Endometrium (tissue), 2 donors: ENCODE measurements at regions not wholly inside any gene's neighbourhood (a gene's known extent, or its start where the extent isn't known, plus 50 kb on each side); places are given as distances from the start of the nearest gene placed in this dataset.

Source experiments
- FAIRE-seq: peaks from 2 replicates; lab custom pipeline; 2012; peaks lifted over from hg19 to GRCh38; lab: Jason Lieb, UNC
- donor health status: control.
- donor health status: control.

DNA sequence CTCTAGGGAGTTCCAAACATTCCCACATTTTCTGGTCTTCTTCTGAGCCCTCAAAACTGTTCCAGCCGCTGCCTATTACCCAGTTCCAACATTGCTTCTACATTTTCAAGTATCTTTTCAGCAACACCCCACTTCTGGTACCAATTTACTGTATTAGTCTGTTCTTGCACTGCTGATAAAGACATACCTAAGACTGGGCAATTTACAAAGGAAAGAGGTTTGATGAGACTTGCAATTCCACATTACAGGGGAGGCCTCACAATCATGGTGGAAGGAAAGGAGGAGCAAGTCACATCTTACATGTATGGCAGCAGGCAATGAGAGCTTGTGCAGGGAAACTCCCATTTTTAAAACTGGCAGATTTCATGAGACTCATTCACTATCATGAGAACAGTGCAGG lies 629.1 kb upstream of the NR2F2 start:
- FAIRE-seq, result no peak

DNA sequence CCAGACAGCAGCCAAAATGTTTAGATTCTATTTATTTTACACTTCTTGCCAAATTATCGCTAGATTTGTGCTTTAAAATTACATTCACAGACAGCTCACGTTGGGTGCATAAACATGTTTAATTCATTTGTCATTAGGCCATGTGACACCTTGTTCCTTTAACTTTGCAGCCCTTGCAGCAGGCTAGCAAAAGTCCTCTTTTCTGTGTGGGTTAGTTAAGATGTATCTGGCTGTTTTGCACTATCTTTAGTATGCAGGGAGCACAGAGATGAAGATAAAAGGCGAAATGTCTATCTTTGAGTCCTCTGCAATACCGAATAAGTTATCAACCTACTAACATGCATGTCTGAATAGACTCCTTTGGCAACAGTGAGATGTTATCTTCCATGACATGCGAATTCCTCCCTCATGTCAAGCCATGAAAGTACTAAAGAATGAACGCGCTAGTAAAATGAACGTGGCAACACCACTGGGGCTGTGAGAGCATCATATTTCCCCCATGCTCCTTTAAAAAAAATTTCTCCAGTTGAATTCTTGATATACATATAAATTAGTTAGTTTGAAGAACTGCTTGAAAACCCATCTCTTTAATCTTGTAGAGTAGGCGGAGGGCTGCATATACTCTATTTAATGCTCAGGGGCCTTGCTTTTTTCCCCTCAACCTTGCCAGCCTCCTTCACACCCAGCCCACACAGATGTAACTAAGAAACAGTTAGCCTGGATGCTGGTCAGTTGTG lies 620.4 kb upstream of the NR2F2 start:
- FAIRE-seq, result no peak

DNA sequence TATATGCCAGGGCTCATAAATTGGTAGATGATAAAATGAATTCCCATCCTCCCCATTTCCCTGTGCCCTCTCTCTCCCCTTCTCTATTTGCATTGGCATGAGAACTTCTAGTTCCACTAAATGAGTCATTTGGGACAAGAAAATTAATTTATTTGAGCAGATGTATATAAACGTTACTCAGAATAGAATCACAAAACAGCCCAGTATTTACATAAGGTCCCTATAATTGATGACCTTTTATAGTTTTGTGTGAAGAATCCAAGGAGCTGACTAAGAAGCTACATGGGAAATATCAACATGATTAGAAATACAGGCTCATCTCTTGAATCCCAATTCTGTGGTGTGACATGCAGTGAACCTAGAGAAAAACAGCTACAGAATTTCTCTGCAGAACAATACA lies 617.7 kb upstream of the NR2F2 start:
- no peak for FAIRE-seq

DNA sequence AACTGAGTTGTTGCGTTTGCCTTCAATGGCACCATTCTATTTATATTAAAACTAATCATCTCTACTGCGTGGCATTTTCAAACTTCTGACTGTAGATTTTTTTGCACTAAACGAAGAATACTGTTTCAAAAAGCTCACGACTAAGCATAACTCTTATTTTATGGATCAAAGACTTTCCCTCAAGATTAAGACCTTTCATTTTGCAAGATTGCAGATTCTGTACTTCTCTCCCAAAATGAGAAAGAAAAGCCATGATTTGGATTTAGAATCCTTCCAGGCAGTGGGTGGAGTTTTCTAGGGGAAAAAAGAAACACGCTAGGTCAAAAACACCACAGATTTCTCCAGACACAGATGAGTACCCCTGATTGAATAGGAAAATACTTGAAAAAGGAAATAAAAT lies 617.2 kb upstream of the NR2F2 start:
- FAIRE-seq, result no peak

DNA sequence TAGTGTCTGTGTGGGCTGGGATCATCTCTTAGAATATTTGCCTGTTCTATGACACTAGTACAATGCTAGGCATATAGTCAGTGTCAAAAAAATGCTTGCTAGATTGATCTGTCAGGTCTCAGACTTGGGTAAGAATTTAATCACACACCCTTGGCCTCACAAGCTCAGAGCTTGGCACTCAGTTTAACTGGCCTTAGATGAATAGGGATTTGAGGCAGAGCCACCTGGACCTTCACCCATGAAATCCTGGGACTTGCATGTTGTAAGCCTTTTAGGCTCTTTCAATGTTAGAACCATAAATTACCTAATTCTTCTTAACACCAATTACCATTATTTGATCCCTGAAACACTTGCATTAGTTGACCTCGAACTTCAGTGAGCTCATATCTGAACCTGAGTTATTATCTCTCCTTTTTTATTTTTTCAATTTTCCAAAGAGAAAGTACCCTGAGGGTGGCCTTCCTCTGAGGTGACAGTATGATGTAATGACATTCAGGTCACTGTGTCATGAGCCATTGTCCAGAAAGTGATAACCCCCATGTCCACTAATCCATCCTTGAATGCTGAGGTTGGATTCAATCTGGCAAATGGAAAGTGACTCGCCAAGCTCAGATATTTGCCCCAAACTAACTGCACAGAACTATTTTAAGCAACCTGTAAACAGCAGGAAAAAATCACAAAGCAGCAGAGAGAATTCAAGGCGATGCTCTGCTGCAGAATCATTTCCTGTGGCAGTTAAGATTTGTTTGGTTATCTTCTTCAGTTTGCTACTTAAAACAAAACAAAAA lies 615.2 kb upstream of the NR2F2 start:
- FAIRE-seq, result no peak

DNA sequence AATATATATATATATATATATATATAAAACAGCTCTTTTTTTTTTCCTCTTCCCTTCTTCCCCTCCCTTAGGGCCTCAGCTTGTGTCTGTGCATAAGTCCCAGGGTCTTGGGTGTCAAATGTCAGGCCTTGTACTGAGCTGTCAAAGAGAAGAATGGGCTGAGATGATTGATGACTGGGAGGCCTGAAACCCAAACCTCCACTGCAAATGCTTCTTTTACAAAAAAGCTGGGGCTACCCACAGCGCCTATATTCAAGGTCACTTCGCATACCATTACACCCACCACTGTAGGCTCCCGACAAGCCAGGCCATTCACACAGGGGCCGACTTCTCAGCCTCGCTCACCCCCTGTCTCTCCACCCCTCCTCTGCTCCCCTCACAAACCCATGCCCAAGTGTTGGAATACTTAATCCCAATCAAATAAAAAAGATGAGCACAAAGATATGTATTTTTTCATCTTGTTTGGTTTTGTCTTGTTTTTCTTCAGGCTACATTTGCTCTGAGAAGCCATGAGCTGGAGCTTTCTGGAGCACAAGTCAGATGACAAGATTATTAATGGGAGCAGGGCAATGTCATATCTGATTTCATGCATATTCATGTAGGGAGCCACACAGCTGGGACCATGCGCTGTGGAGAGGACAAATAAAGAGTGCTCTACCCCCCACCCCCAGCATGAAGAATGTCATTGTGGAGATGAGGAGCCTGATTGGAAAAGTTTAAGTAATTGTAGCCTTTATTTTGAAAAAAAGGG lies 614.4 kb upstream of the NR2F2 start:
- no peak for FAIRE-seq

DNA sequence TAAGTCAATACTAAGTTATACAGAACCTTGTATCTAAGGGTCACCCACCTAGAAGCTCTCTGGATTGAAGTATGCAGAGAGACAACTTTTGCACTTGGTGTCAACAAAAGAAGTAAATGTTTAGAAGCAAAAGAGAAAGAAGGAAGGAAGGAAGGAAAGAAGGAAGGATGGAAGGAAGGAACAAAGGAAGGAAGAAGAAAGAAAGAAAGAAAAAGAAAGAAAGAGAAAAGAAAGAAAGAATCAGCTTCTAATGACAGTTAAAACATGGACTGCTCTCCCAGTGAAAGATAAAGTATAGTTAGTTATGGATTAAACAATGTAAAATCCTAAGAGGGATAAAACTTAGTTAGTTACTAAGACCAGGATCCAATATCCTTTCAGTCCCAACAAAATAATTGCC lies 613.8 kb upstream of the NR2F2 start:
- no peak for FAIRE-seq

DNA sequence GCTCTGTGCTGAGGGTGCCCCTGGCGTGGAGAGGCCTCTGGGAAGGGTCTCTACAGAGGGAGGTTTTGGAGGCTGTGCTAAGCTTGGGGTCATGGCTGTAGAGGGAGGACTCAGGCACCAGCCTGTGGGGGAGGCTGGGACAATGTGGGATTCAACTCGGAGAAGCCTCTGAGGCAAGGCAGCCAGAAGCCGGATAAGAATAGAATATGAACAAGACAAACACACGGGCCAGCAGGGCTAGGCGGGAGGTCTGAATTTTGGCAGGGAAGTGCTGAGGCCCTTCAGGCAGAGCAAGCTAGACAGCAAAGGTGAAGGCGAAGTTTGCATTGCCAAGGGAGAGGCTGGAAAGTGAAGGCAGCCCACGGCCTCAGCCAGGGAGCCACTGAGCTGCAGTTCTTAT lies 612.1 kb upstream of the NR2F2 start:
- FAIRE-seq, result no peak

DNA sequence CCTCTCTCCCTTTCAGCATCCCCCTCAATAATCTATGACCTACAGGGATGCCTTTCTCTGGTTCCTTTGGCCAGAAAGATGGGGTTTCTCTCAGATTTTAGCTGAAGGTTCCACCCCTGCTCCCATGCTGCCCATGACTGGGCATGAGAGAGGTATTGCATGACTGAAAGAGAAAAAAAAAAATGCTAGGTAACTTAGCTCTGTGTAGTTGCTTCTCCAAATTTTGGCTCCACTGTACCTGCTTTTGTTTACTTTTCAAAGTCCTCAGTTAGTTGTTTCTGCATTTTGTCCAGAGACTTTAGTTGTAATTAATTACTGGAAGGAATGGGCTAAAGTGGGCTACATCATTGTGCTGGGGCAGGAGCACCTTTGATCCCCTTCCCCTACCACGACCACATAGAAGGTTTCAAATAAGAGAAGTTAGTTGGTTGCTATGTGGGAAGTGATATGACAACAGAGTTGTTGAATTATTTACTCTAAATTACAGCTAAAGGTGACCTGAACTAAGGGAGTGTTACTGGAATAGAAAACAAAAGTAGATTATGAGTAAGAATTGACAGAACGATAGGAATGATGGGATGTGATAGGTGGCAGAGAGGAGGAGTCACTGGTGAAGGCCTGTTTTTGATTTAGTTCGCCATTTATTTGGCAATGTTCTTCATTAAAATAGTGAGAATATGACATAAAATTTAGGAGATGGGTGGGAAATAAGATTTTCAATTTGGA lies 605.4 kb upstream of the NR2F2 start:
- no peak for FAIRE-seq

DNA sequence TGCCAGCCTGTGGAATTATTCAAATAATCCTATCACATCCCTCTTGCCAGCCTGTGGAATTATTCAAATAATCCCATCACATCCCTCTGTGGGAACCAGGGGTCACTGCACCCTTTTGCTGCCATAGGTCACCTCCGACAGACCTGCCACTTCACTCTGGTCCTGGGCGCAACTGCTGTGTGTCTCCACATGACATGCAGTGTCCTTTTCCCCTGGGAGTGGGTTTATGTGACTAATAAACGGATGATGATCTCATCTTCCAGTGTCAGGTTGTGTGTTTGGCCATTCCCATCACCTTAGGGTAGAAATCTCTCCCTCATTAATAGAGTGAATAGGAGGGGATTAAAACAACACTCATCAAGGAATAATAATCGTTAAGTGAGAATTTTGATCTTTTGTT lies 603.6 kb upstream of the NR2F2 start:
- no peak for FAIRE-seq

DNA sequence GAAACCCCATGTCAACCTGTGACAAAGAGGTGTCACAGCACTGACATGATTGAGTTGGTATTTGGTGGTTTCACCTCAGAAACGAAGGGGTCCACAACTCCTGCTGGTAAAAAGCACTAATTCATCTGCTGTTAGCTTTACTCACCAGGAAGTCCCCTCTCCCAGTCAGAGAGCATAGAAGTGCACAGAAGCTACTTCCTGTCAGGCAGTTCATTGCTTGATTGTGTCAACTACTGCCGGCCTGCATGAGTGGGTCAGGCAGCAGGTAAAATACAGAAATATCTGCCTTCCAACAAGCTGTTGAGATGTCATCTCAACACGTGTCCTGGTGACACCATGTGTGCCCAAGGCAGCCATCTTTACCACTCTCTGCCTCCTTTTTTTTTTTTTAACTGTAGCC lies 596.6 kb upstream of the NR2F2 start:
- no peak for FAIRE-seq

DNA sequence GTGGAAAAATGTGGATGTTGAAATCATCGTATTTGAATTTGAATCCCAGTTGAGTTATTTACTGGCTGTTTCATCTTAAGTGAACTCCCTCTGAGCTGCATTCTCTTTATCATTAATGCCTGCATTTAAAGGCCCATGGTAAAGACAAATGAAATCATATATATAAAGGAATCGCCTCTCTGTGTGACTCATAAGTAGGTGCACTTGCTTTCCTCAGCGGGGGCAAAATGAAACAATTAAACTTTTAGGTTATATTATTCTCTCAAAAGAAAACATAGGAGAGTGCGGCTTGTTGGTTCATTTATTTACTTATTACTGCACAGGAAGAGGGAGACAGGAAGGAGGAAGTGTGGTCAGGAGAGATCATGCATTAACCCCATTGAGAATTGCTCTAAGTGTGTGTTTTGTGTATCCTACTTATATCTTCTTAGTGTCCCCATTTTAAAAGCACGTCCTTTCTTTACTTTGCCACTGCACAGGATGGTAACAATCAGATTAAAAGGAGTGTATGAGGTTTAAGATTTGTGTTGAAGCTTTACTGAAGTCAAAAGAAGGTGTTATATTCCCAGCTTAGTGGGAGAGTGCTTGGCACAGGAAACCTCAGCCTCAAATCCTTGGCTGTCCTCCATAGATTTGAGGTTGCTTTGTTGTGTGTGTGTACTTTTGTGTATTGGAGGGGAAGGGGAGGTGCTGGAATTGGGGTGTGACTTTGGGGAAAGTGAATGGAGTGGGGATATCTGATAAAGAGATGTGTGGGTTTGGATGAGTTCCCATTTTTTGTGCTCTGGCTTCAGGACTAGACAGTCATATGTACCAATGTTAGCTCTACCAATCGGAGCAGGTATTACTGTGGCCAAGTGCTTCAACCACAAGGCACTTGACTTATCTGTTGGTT lies 595.8 kb upstream of the NR2F2 start:
- no peak for FAIRE-seq

DNA sequence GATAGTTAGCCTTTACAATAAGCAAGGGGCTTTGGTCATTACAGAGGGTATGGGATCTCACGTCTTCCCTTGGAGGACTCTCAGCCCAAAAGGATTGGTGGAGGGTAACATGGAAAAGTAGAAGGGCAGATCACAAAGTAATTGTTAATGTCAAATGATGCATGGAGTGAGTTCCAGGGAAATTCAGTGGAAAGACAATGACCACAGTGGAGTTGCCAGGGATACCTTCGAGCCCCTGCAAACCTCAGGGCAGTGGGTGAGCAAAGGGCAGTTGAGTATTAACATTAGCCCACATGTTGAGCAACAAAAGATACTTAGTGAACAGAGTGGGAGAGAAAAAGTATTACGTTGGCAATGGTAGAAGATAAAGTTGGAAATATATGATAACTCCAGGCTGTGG lies 593.4 kb upstream of the NR2F2 start:
- FAIRE-seq, result no peak

DNA sequence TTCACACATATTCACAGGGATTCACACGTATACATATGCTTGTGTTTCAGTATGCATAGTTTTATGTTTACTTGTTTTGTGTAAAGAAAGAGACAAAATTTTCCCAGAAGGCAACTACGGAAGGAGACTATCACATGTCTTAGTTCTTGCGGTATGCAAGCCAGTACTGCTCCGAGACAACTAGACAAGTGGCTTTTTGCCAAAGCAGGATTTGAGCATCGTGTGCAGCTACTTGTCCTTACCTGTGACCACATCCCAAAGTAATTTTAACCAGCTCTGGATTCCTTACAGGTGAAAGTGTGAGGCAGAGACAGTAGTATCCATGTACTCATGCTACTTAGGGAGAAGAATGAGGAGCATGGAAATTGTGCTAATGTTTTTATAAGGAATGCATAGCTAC lies 591.4 kb upstream of the NR2F2 start:
- FAIRE-seq, result no peak

DNA sequence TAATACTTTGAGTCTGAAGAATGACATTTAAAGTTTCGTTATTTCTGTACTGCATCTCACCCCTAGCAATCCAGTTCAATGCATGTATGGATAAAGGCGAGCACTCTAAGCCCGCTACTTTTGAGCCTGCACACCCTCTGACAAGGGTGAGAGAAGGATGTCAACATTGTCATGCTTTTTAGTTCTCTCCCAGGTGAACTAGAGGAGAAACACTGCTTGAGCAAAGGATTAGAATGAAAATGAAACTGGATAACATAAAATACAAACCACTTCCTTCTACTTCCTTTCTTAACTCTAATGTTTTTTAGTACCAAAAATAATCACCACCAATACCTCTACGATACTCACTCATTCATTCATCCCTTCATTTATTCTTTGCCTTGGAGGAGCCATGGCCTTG lies 588.7 kb upstream of the NR2F2 start:
- no peak for FAIRE-seq

DNA sequence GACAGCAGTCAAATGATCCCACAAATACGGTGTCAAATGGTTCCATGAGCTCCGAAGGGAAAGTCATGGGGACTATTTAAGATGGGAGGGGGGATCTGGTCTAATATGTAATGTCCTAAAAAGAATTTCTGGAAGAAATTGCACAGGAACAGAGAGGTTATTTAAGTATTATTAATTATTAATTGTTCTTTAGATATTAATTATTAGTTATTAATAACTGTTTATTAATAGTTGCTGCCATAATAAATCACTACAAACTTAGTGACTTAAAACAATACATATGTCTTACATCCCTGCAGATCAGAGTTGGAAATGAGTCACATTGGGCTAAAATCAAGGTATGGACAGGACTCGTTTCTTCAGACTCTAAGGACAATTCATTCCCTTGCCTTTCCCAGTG lies 588.2 kb upstream of the NR2F2 start:
- no peak for FAIRE-seq

DNA sequence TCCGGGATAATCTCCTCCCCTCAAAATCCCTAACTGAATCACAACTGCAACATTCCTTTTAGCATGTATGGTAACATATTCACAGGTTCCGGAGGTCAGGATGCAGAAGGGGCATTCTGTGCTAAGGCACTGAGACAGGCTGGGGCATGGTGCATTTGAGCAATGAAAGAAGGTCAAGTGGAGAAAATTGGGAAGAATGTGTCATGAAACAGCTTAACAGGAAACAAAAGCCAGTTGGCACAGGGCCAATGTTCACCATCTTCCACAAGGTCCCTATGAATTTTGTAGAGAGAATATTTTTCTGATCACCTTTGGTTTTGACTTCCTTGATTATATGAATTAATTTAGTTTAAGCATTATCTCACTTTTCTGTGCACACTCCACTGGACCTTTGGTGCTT lies 587.7 kb upstream of the NR2F2 start:
- no peak for FAIRE-seq

DNA sequence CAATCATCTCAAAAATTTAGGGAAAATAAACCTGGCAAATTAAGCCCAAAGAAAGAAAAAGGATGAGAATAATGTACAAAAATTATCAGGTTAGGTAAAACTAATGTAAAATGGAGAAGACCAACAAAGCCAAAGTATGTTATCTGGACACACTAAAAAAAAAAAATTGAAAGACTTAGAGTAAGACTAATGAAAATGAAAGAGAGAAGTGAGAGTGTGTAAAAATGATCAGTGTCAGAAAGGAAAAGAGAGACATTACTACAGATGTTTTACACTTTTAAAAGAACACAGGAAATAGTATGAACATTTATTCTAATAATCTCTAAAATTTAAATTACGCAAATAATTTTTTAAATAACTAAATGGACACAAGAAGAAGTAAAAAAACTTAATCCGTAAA lies 573.3 kb upstream of the NR2F2 start:
- FAIRE-seq, result no peak

DNA sequence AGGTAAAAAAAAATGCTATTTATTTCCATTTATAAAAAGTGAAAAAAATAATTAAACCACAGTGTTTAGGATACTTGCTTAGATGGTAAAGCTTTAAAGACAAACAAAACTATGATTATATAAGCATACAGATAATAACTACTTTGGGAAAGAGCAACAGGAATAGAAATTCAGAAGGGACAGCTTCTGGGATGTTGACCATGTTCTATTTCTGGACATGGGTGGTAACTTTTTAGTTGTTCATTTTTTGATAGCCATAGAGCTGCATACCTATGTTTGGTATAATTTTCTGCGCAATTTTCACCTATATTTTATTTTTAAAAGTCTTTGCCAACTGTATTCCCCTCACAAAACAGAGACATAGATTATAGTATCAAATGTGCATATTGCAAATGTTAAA lies 572.0 kb upstream of the NR2F2 start:
- FAIRE-seq, result no peak

DNA sequence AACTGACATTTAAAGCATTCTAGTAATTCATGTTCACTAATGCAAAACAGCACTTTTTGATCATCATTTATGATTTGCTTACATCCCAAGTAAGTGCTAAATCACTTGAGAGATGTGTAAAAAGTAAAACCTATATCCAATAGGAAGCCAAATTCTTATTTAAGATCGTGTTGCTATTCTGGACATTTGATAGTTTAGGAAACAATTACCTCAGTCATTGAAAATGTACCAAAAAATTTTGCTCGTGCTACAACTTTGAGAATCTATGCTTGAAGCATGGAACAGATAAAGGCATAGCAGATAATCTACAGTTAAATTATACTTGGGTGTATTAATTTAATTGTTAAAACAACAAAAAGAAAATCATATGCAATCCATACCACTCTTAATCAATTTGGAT lies 571.6 kb upstream of the NR2F2 start:
- no peak for FAIRE-seq

DNA sequence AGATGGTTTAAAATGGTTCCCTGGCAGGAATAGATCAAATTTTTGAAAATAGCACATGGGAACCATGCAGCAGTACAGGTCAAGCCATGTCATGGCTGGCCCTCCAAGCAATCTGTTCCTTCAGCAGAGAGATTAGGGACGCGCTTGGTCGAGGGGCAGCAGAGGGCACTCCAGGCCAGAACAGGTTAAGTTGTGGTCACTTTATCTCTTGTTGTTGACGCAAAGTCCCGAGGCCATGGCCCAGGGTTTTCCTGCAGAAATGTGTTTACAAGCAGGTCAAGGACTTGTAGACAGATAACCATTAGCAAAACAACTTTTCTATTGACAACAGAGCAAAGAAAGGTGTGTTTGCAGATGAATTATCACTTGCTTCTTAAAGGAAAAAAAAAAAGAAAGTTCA lies 570.0 kb upstream of the NR2F2 start:
- FAIRE-seq, result no peak
